ENCODE measurements at regions not wholly inside any gene's neighbourhood (a gene's known extent, or its start where the extent isn't known, plus 50 kb on each side); places are given as distances from the start of the nearest gene placed in this dataset.

GRCh38 chr18:78768221-78768620 lies 211.4 kb upstream of the SALL3 start:
- DNase-seq (ENCODE audit: low spot score): no peak
- TF ChIP-seq, protein P1, sequence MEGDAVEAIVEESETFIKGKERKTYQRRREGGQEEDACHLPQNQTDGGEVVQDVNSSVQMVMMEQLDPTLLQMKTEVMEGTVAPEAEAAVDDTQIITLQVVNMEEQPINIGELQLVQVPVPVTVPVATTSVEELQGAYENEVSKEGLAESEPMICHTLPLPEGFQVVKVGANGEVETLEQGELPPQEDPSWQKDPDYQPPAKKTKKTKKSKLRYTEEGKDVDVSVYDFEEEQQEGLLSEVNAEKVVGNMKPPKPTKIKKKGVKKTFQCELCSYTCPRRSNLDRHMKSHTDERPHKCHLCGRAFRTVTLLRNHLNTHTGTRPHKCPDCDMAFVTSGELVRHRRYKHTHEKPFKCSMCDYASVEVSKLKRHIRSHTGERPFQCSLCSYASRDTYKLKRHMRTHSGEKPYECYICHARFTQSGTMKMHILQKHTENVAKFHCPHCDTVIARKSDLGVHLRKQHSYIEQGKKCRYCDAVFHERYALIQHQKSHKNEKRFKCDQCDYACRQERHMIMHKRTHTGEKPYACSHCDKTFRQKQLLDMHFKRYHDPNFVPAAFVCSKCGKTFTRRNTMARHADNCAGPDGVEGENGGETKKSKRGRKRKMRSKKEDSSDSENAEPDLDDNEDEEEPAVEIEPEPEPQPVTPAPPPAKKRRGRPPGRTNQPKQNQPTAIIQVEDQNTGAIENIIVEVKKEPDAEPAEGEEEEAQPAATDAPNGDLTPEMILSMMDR (IDR thresholded peaks at IDR 0.05): no peak
- no peak overlapping the region for H3K27ac ChIP-seq
- no peak overlapping the region for H3K4me3 ChIP-seq

DNA sequence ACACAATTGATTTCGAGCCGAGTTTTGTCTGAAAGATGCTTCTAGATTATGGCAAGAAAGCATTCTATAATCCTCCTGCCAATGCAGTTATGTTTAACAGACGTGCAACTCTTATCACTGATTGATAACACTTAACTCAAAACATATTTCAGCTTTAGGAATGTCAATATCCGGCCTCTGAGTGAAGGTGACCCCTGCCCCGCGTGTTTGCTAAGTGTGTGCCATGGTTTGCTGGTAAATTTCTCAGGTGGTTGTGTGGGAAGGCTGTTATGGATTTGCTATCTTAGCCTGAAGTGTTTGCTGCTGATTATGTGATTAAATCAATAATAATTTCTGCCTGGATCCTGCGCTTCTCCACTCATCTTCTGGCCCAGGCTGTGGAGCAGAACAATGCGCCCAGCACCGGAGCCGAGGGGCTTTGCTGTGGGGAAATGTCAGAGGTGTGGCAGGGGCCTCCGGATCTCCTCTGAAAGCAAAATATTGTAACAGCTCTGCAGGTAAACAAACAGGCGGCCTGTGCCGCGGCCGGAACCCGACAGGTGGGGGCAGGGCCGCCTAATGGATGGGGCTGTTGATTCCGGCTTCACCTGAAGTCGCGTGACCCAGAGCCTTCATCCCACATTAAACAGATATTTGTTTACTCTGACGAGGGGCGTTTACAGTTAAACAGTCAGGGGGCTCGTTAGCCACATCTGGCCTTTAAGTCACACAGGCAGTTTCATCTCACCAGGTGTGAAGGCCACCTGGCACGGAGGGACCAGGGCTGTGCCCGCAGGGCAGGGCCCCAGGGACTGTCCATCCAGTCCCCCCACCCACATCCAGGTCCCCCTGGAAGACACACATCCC lies 210.7 kb upstream of the SALL3 start:
- no peak overlapping the region for H3K27ac ChIP-seq
- no peak for DNase-seq (ENCODE audit: low spot score)
- H3K4me3 ChIP-seq: no peak overlapping the region
- TF ChIP-seq, protein P1 (IDR thresholded peaks at IDR 0.05): no peak

GRCh38 chr18:78769502-78770105 lies 210.0 kb upstream of the SALL3 start:
- TF ChIP-seq, protein P1 (IDR thresholded peaks at IDR 0.05): no peak
- no peak overlapping the region for H3K4me3 ChIP-seq
- DNase-seq (ENCODE audit: low spot score): no peak
- H3K27ac ChIP-seq: no peak overlapping the region

GRCh38 chr18:78770139-78770822 lies 209.3 kb upstream of the SALL3 start:
- DNase-seq (ENCODE audit: low spot score): no peak

GRCh38 chr18:78770823-78771139 lies 208.8 kb upstream of the SALL3 start:
- TF ChIP-seq, protein P1 (IDR thresholded peaks at IDR 0.05): no peak
- DNase-seq (ENCODE audit: low spot score): no peak
- Histone ChIP-seq H3K4me3 (no peak overlapping the region), H3K27ac (no peak overlapping the region)

More at GRCh38 chr18:78770139-78770822, 209.3 kb upstream of the SALL3 start:
- H3K4me3 ChIP-seq: no peak overlapping the region
- TF ChIP-seq, protein P1 (IDR thresholded peaks at IDR 0.05): no peak
- no peak overlapping the region for H3K27ac ChIP-seq

DNA sequence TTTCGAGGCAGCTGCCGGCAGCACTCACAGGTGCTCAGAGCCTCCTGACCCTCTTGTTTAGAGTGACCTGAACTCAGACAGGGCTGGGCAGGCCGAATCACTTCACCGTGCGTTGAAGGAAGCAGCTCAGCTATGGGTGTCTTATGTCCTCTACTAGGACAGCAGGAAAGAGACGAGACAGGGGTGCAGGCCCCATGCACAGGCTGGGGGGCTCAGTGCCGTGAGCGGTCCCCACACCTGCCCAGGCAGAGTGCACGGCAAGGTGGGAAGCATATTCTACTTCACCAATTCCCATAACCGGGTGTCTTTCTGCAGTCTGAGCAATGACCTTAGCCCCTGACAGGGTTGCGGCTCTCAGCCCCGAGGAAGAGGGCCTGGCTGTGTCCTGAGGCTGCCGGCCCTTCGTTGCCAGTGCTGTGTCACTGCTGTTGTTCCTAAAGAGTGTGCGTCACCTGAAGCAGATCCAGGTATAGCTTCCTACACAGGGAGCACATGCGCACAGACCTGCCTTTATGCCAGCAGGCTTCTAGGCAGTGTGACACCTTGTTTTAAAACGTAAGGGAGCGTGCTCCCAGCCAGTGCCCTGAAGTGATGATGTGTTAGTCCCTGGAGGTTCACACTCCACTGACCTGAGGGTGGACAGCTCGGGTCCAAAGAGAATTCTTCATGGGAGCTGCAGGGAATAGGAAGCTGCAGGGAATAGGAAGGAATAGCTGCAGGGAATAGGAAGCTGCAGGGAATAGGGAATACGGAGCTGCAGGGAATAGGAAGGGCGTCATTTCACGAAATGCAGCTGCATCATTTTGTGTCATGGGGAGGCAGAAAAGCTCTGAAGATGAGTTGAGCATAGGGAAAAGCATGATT lies 207.9 kb upstream of the SALL3 start:
- TF ChIP-seq, protein P1 (IDR thresholded peaks at IDR 0.05): no peak
- DNase-seq (ENCODE audit: low spot score): no peak

More for the DNA sequence above, 207.9 kb upstream of the SALL3 start:
- Histone ChIP-seq H3K27ac (no peak overlapping the region), H3K4me3 (no peak overlapping the region)

Data from coronary artery (tissue), 2 donors.